Gastroesophageal sphincter (tissue), 3 donors: ENCODE measurements at regions not wholly inside any gene's neighbourhood (a gene's known extent, or its start where the extent isn't known, plus 50 kb on each side); places are given as distances from the start of the nearest gene placed in this dataset.

Experiments used
- EP300 ChIP-seq: sonication (generic); formaldehyde crosslinking; IDR thresholded peaks from one replicate; pipeline ENCODE4 v1.6.1; 2017; ENCODE audit warnings: antibody characterized with exemption, mild to moderate bottlenecking
- POLR2A ChIP-seq, 2 donors: fragments of 450-650 bp; IDR thresholded peaks; one replicate each; pipeline ENCODE4 v1.6.1; 2017; ENCODE audit warnings: antibody characterized with exemption in 2 of 2, mild to moderate bottlenecking in 2 of 2, moderate library complexity in 1 of 2
- POLR2AphosphoS5 ChIP-seq: sonication (generic); formaldehyde crosslinking; IDR thresholded peaks from one replicate; pipeline ENCODE4 v1.6.1; 2017; ENCODE audit warnings: antibody characterized with exemption
- TF ChIP-seq, protein P1 (sequence below), 4 experiments: fragments of 200-600 bp in 2 of 4; fragments of 450-650 bp in 2 of 4; sonication (generic) in 1 of 4; IDR thresholded peaks; one replicate each; pipeline ENCODE4 v1.5.1; 2017 to 2019; ENCODE audit warnings: antibody characterized with exemption in 4 of 4, mild to moderate bottlenecking in 2 of 4, moderate library complexity in 2 of 4

- TF ChIP-seq, protein P1, sequence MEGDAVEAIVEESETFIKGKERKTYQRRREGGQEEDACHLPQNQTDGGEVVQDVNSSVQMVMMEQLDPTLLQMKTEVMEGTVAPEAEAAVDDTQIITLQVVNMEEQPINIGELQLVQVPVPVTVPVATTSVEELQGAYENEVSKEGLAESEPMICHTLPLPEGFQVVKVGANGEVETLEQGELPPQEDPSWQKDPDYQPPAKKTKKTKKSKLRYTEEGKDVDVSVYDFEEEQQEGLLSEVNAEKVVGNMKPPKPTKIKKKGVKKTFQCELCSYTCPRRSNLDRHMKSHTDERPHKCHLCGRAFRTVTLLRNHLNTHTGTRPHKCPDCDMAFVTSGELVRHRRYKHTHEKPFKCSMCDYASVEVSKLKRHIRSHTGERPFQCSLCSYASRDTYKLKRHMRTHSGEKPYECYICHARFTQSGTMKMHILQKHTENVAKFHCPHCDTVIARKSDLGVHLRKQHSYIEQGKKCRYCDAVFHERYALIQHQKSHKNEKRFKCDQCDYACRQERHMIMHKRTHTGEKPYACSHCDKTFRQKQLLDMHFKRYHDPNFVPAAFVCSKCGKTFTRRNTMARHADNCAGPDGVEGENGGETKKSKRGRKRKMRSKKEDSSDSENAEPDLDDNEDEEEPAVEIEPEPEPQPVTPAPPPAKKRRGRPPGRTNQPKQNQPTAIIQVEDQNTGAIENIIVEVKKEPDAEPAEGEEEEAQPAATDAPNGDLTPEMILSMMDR (IDR thresholded peaks at IDR 0.05): no peak
- no peak for TF ChIP-seq EP300
- no peak for TF ChIP-seq POLR2A (IDR thresholded peaks at IDR 0.05)
- TF ChIP-seq POLR2AphosphoS5: no peak
Observed at GRCh38 chr5:6943197-6944112, 230.2 kb downstream of the TENT4A start.
